Endothelial cell of umbilical vein (primary cell): ENCODE measurements at regions not wholly inside any gene's neighbourhood (a gene's known extent, or its start where the extent isn't known, plus 50 kb on each side); places are given as distances from the start of the nearest gene placed in this dataset.

Experiments
- CTCF ChIP-seq, 2 donors: IDR thresholded peaks; 1 replicate in 1 of 2; 2 replicates in 1 of 2; pipeline ENCODE4 v1.5.1; 2011; ENCODE audit warnings: low read length in 2 of 2, mild to moderate bottlenecking in 2 of 2, moderate library complexity in 2 of 2, control low read depth in 1 of 2, inconsistent platforms in 1 of 2, low read depth in 1 of 2; ENCODE audit not compliant: insufficient read depth in 1 of 2; ENCODE audit errors: extremely low read depth in 1 of 2
- EZH2 ChIP-seq: IDR thresholded peaks from 2 replicates; pipeline ENCODE4 v1.6.1; 2012; ENCODE audit warnings: borderline replicate concordance, low read depth, mild to moderate bottlenecking, moderate library complexity, low read length, inconsistent platforms; ENCODE audit not compliant: severe bottlenecking
- FOS ChIP-seq: IDR thresholded peaks from 2 replicates; pipeline ENCODE4 v1.6.1; 2011; ENCODE audit warnings: mild to moderate bottlenecking, low read length, moderate library complexity, borderline replicate concordance; ENCODE audit not compliant: insufficient read depth
- GATA2 ChIP-seq: IDR thresholded peaks from 2 replicates; pipeline ENCODE4 v1.7.0; 2011; ENCODE audit warnings: low read depth, mild to moderate bottlenecking, moderate library complexity, mixed read lengths, low read length; ENCODE audit not compliant: insufficient read length, insufficient read depth
- MYC ChIP-seq: IDR thresholded peaks from one replicate; pipeline ENCODE4 v1.6.1; 2011; ENCODE audit warnings: mild to moderate bottlenecking, low read depth, low read length

GRCh38 chr22:26968859-26969523 is 311.6 kb downstream of the MIAT start:
- TF ChIP-seq FOS: no peak
- no peak for TF ChIP-seq MYC
- TF ChIP-seq EZH2: no peak
- TF ChIP-seq CTCF (IDR thresholded peaks at IDR 0.05; ENCODE audit: extremely low read depth in 1 of 2, insufficient read depth in 1 of 2, low read depth in 1 of 2, low read length in 2 of 2): no peak
- TF ChIP-seq GATA2: no peak
